22Rv1 (cell line): ENCODE measurements at regions not wholly inside any gene's neighbourhood (a gene's known extent, or its start where the extent isn't known, plus 50 kb on each side); places are given as distances from the start of the nearest gene placed in this dataset.

Experiments used
- H3K27ac ChIP-seq: fragments of 450-650 bp; 2 replicates; pipeline ENCODE4 v1.5.1; 2017
- ZFX ChIP-seq: fragments of 450-650 bp; IDR thresholded peaks from 2 replicates; pipeline ENCODE4 v1.6.1; 2017; ENCODE audit warnings: antibody characterized with exemption, borderline replicate concordance
- TF ChIP-seq, protein P1 (sequence below): fragments of 450-650 bp; IDR thresholded peaks from 2 replicates; pipeline ENCODE4 v1.5.1; 2017; ENCODE audit warnings: mild to moderate bottlenecking

DNA sequence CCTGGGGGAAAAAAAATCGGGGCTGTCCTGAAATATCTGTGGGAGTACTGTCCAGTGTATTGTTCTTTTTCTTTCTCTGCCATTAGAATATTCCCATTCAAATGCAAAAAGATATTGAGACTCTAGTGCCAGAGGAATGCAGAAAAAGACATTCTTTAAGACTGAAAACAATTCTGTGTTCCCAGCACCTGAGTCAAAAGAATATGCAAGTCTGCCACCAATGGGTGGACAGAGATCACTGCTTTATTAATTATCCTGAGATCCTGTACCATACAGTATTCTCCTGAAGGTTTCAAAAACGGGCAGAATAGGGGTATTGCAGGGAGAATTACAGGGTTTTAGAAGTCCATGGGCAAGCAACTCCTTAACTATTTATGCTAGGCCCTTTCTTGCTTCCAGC is 361.8 kb downstream of the C12orf50 start:
- H3K27ac ChIP-seq: no peak overlapping the region
- TF ChIP-seq, protein P1, sequence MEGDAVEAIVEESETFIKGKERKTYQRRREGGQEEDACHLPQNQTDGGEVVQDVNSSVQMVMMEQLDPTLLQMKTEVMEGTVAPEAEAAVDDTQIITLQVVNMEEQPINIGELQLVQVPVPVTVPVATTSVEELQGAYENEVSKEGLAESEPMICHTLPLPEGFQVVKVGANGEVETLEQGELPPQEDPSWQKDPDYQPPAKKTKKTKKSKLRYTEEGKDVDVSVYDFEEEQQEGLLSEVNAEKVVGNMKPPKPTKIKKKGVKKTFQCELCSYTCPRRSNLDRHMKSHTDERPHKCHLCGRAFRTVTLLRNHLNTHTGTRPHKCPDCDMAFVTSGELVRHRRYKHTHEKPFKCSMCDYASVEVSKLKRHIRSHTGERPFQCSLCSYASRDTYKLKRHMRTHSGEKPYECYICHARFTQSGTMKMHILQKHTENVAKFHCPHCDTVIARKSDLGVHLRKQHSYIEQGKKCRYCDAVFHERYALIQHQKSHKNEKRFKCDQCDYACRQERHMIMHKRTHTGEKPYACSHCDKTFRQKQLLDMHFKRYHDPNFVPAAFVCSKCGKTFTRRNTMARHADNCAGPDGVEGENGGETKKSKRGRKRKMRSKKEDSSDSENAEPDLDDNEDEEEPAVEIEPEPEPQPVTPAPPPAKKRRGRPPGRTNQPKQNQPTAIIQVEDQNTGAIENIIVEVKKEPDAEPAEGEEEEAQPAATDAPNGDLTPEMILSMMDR: peak; percentile 68
- no peak for TF ChIP-seq ZFX

DNA sequence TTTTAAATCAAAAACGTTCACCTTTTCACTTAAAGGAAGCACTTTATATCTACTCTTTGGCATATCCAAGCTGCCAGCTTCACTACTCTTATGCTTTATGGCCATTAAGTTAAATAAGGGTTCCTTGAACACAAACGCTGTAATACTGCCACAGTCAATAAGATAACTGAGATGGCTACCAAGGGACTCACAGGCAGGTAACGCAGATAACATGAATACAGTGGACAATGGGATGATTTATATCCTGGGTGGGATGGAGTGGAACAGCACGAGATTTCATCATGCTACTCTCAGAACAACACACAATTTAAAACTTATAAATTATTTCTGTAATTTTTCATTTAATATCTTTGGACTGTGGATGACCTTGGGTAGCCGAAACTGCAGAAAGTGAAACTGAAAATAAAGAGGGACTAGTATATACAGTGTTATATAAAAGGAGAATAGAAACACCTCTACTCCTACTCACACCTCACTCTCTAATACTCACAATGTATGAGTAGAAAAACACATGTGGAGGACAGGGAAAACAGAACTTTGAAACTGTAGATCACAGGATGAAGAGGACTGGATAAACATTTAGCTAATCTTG is 367.3 kb downstream of the C12orf50 start:
- TF ChIP-seq ZFX: no peak
- TF ChIP-seq, protein P1: no peak
- H3K27ac ChIP-seq: no peak overlapping the region

DNA sequence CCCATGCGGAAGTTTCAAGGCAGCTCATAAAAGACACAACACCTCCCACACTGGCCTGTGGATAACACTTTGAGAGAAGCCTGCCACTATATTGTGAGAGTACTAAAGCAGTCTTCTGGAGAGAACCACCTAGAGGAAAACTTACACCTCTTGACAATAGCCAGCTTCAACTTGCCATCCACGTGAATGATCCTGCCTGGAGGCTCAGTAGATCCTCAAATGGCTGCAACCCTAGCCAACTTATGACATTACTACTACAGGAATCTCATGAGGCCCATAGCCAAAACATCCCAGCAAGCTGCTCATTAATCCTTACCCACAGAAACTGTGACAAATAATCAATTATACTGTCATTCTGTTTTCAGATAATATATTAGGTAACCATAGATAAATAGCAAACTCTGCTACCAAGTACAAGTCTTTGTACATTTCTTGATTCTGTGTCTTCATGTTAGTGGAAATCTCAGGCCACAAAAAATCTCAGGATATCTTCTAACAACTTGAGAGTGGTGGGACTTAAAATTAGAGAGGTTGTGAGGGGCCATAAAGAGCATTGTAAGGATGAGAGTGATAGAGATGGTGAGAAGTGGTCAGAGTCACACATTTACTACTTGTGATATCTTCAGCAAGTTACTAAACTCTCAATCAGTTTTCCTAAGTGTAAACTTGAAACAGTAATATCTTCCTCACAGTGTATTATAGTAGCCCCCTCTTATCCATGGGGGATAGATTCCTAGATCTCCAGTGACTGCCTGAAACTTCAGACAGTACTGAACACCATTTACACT is 368.0 kb downstream of the C12orf50 start:
- H3K27ac ChIP-seq: no peak overlapping the region
- TF ChIP-seq, protein P1: no peak
- no peak for TF ChIP-seq ZFX

DNA sequence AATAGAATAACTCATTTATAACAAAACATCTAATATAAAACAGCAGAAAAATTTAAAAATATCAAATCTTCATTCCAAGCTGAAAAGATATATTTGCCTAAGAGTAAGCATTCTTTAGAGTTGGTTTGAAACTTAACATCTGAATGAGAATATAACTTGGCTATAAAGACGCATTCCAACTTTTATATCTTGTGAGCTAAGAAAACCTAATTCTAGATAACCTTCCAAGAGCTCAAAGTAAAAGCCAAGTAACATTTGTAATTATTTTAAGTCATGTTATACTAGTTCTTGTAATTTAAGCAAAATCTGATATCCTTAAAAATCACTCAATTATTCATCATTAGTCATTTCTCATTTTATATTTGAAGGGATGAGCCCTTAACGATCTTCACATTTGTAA is 368.9 kb downstream of the C12orf50 start:
- no peak for TF ChIP-seq ZFX
- TF ChIP-seq, protein P1: no peak
- H3K27ac ChIP-seq: no peak overlapping the region

DNA sequence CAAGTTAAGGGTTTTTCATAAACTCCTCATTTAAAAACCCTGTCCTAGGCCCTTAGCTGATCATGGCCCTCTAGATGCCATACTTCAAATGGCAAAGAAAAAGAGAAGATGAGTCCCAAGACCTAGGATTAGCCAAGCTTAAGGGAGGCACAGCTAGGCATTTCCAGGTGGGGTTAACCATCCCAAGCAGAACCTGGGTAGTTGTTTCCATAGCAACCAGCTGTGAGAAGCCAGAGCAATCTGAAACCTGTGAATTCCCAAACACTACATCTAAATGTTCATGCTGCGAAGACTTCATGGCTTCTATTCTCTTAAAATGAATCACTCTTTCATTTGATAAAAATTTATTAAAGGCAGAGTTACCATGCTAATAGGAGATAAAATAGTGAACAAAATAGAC is 372.9 kb downstream of the C12orf50 start:
- no peak for TF ChIP-seq ZFX
- TF ChIP-seq, protein P1: no peak
- no peak overlapping the region for H3K27ac ChIP-seq

DNA sequence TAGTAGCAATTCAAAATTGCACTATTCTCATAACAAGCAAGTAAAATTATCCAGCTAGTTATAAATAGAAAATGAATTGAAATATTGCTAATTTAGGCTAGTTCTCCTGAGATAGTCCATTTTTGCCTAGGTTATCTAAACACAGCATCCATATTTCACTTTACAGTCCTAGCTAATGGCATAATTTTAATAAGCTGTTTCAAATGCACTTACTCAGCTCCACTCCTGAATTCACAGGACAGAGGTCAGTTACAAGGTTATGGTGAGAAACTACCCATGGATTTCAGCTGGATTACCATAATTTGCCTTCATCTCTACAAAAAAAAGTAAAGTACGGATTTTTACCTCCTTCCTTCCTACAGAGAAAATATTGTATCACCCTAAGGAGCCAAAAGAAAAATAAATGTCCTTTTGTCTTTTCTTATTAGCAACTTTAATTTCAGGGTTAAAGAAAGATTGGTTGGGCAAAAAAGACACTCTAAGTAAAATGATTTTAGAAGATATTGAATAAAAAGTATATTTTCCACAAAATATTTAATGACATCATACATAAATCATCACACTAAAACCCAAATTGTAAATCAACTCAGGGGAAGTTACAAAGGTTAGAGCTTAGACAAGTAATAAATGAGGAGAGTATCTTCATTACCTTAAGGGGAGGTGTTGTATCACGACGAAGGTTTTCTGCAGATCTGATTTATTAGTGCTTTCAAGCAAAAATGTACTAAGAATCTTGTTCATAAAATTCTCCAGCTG is 377.4 kb downstream of the C12orf50 start:
- TF ChIP-seq, protein P1: no peak
- TF ChIP-seq ZFX: no peak
- no peak overlapping the region for H3K27ac ChIP-seq
